GM12872 (cell line): ENCODE measurements at regions not wholly inside any gene's neighbourhood (a gene's known extent, or its start where the extent isn't known, plus 50 kb on each side); places are given as distances from the start of the nearest gene placed in this dataset.

ENCODE experiments used
- CTCF ChIP-seq: IDR thresholded peaks from 3 replicates; pipeline ENCODE4 v1.5.1; 2011; ENCODE audit warnings: low read depth, mild to moderate bottlenecking, low read length, moderate library complexity; ENCODE audit not compliant: insufficient read depth

- no peak for TF ChIP-seq CTCF
Observed at GRCh38 chr2:177124371-177124770, 88.2 kb upstream of the HNRNPA3 start.

GRCh38 chr2:177127821-177128220, 84.8 kb upstream of the HNRNPA3 start:
- TF ChIP-seq CTCF: no peak

- TF ChIP-seq CTCF: no peak
Observed at GRCh38 chr2:177129610-177130009, 83.0 kb upstream of the HNRNPA3 start.

GRCh38 chr2:177131858-177132257, 80.7 kb upstream of the HNRNPA3 start:
- no peak for TF ChIP-seq CTCF

- no peak for TF ChIP-seq CTCF
Observed at GRCh38 chr2:177138823-177139222, 73.8 kb upstream of the HNRNPA3 start.

GRCh38 chr2:177141866-177142265, 70.7 kb upstream of the HNRNPA3 start:
- no peak for TF ChIP-seq CTCF

GRCh38 chr2:177143444-177143843, 69.2 kb upstream of the HNRNPA3 start:
- no peak for TF ChIP-seq CTCF
